Mesodermal cell (in vitro differentiated cells): ENCODE measurements at regions not wholly inside any gene's neighbourhood (a gene's known extent, or its start where the extent isn't known, plus 50 kb on each side); places are given as distances from the start of the nearest gene placed in this dataset.
"Not testable (repeated sequence)": the region's sequence is repeated elsewhere in the genome, so short reads cannot be mapped to it uniquely, and the experiment has no call there.

Source experiments
- H3K27ac ChIP-seq: 2 replicates; pipeline ENCODE4 v1.7.0; 2013; ENCODE audit warnings: mild to moderate bottlenecking, low read depth, low read length, moderate library complexity; ENCODE audit not compliant: severe bottlenecking
- H3K36me3 ChIP-seq: 2 replicates; pipeline ENCODE4 v1.7.1; 2013; ENCODE audit warnings: mild to moderate bottlenecking, low read length, moderate library complexity; ENCODE audit not compliant: control insufficient read depth, insufficient read depth
- H3K4me1 ChIP-seq: one replicate; pipeline ENCODE4 v1.7.1; 2013; ENCODE audit warnings: mild to moderate bottlenecking, low read length; ENCODE audit not compliant: insufficient read depth, control insufficient read depth, poor library complexity, severe bottlenecking
- H3K4me3 ChIP-seq: 2 replicates; pipeline ENCODE4 v1.7.0; 2013; ENCODE audit warnings: low read length, control low read depth, mild to moderate bottlenecking; ENCODE audit not compliant: insufficient read depth, poor library complexity, severe bottlenecking; ENCODE audit errors: extremely low read depth
- H3K9me3 ChIP-seq: 2 replicates; pipeline ENCODE4 v1.7.1; 2013; ENCODE audit warnings: mild to moderate bottlenecking, low read length, moderate library complexity; ENCODE audit not compliant: control insufficient read depth
- WGBS, 2 experiments: methylation state at CpG; one replicate each; pipeline ENCODE4 v1.1.5; 2013; ENCODE audit warnings: missing lambda C conversion rate in 2 of 2; ENCODE audit not compliant: insufficient coverage in 2 of 2; 5-methylcytosine and 5-hydroxymethylcytosine counted together

DNA sequence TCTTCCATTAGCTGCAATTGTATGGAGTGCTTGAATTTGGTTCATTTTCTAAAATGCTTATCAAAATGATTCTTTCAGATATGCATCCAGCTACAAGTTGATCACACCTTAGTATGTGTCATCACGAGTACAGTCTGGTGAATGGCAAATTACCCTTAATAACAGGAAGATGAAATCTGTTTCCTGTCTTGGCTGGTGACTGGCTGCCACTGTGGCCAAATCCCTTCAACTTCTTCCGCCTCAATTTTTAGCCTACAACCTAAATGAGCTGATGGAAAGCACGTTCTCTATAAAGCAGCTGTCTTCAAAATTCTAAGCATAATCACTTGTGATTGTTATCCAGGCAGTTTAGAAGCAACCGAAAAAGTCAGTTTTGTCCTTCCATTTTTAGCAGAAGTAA, 387.1 kb upstream of the NECTIN3 start:
- no peak overlapping the region for H3K27ac ChIP-seq
- H3K4me3 ChIP-seq, result no peak overlapping the region
- H3K9me3 ChIP-seq, result no peaks in the 10 kb centered on the region
- no peaks in the 10 kb centered on the region for H3K36me3 ChIP-seq
- 85 to 94% methylated on average over 2 to 3 of the region's 4 CpGs for WGBS, 2 experiments
- H3K4me1 ChIP-seq, result no peaks in the 10 kb centered on the region

DNA sequence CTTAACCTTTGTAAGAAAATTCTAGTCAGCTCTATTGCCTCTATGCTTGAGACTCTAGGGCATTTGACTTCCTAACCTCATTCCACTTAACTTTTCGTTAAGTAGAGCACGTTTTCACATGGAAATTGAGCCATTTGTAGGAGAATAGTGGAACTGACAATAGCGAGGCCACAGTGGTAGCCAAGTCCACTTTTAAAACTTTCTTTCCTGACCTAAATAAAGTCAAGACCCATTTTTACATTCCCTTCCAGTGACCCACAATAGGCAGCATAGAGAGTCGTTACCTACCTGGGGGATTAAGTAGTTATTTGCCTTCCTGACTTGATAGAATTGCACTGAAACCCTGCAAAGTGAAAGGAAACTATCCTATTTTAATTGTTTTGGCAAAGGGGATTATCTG, 386.0 kb upstream of the NECTIN3 start:
- Histone ChIP-seq H3K4me3 (no peak overlapping the region), H3K27ac (no peak overlapping the region), H3K9me3 (no peaks in the 10 kb centered on the region), H3K36me3 (no peaks in the 10 kb centered on the region), H3K4me1 (no peaks in the 10 kb centered on the region)
- 20 to 59% methylated on average over 1 to 2 of the region's 4 CpGs for WGBS, 2 experiments

DNA sequence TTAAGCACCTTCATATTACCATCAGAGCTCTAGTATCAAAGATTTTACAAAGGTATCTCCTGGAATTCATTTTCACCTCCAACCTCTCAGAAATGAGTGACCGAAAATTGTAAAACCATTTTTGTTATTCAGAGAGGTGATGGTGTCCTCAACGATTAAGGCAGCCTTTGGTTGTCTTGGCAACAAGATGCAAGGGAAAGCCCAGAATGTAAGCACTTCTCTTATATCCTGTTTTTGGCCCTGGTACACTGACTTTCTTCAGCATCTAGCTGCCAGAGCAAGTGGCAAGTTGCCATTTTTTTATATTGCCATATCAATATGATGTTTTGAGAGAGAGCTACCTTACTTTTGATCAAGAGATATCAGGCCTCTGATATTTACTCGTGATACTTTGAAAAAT, 384.9 kb upstream of the NECTIN3 start:
- Histone ChIP-seq H3K4me1 (no peaks in the 10 kb centered on the region), H3K4me3 (no peak overlapping the region), H3K9me3 (no peaks in the 10 kb centered on the region), H3K27ac (no peak overlapping the region), H3K36me3 (no peaks in the 10 kb centered on the region)
- WGBS, 2 experiments, result no CpG with 5 or more reads among the region's 3 CpGs

DNA sequence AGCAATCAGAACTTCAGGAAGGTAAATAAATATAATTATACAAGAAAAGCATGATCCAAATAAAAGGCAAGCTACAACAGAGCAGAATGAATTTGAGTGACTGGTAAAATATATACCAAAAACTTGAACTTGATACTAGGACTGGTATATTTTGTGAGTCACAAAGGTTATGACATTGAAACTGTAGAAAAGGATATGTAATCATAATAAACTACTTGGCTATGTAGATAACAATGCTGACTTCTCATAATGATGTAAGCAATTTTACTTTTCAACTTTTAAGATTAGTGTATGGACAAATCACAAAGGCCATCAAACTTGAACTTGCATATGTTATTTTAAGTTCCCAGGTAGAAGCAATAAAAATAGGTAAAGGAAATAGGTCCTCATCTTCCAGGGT, 384.5 kb upstream of the NECTIN3 start:
- H3K27ac ChIP-seq, result no peak overlapping the region
- H3K9me3 ChIP-seq, result no peaks in the 10 kb centered on the region
- H3K4me3 ChIP-seq, result no peak overlapping the region
- no peaks in the 10 kb centered on the region for H3K4me1 ChIP-seq
- H3K36me3 ChIP-seq, result no peaks in the 10 kb centered on the region

DNA sequence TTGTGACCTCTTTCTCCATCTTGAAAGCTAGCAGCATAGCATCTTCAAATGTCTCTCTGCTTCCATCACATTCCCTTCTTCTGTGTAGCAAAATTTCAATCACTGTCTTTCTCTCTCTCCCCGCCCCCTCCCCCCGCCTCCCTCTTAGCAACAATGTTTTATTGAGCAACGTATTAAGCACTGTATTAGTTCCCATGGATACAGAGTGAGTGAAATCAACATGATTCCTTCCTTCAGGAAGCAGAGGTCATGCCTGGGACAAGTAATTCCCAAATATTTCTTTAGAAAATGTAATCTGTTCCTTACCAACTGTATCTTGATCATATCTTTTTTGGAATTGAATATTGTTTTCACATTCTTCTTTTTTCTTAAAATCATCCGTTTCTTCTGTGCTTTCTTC, 373.7 kb upstream of the NECTIN3 start:
- 60 to 100% methylated on average over 1 to 2 of the region's 4 CpGs for WGBS, 2 experiments
- H3K36me3 ChIP-seq, result no peaks in the 10 kb centered on the region
- H3K27ac ChIP-seq, result no peak overlapping the region
- no peaks in the 10 kb centered on the region for H3K4me1 ChIP-seq
- H3K4me3 ChIP-seq, result no peak overlapping the region
- peaks cover 3% of the 10 kb centered on the region for H3K9me3 ChIP-seq

DNA sequence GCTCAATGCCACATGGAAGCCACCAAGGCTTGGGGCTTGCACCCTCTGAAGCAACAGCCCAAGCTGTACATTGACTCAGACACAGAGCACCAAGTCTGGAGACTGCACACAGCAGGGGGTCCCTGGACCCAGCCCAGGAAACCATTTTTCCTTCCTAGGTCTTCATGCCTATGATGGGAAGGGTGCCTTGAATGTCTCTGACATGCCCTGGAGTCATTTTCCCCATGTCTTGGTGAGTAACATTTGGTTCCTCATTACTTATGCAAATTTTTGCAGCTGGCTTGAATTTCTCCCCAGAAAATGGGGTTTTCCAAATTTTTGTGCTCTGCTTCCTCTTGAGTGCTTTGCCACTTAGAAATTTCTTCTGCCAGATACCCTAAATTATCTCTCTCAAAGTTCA, 367.3 kb upstream of the NECTIN3 start:
- H3K27ac ChIP-seq, H3K36me3 ChIP-seq, H3K4me1 ChIP-seq, H3K4me3 ChIP-seq, H3K9me3 ChIP-seq: not testable (repeated sequence)

DNA sequence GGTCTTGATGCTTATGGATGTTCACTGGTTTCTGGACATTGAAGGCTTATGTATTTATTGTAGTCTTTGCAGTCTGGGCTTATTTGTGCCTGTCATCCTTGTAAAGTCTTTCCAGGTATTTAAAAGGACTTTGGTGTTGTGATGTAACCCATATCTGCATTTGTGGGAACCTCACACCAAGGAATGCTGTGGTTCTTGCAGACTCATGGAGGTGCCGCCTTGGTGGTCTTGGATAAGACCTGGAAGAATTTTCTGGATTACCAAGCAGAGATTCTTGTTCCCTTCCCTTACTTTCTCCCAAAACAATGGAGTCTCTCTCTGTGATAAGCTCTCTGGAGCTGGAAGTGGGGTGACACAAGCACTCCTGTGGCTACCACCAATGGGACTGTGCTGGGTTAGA, 363.5 kb upstream of the NECTIN3 start:
- Histone ChIP-seq H3K4me1 (no peaks in the 10 kb centered on the region), H3K4me3 (no peak overlapping the region), H3K36me3 (no peaks in the 10 kb centered on the region), H3K27ac (no peak overlapping the region), H3K9me3 (no peaks in the 10 kb centered on the region)
- 88 to 100% methylated on average over 1 of the region's 1 CpG for WGBS, 2 experiments

DNA sequence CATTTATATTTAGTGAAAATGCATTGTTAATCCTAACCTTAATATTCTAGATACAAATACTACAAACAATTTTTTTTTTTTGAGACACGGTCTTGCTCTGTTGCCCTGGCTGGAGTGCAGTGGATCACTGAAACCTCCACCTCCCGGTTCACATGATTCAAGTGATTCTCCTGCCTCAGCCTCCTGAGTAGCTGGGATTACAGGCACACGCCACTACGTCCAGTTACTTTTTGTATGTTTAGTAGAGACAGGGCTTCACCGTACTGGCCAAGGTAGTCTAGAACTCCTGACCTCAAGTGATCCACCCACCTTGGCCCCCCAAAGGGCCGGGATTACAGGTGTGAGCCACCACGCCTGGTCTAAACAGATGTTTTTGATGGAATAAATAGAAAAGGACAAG, 361.5 kb upstream of the NECTIN3 start:
- H3K9me3 ChIP-seq, result no peaks in the 10 kb centered on the region
- H3K27ac ChIP-seq, result no peak overlapping the region
- 91 to 94% methylated on average over 3 to 6 of the region's 7 CpGs for WGBS, 2 experiments

DNA sequence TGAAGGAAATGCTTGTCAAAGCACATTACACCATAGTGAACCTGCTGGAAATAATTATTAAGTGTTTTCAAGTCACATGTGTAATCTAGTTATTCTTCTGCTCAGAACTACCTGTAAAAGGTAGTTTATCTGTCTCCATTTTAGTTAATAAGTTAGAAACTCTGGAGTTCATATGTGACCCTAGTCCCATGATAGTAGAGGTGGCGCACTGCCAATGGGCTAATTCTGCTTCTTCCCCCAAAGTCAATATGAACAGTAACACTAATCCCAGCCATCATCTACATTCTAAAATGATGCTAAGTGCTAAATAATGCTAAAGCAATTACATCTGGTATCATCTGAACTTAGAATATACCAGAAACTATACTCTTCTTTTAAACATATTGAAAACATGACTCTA, 361.0 kb upstream of the NECTIN3 start:
- Histone ChIP-seq H3K4me3 (no peak overlapping the region), H3K36me3 (no peaks in the 10 kb centered on the region), H3K9me3 (no peaks in the 10 kb centered on the region), H3K4me1 (no peaks in the 10 kb centered on the region), H3K27ac (no peak overlapping the region)
- WGBS, 2 experiments, result no CpG with 5 or more reads among the region's 1 CpG

More for the DNA sequence above, 361.5 kb upstream of the NECTIN3 start:
- Histone ChIP-seq H3K4me3 (no peak overlapping the region), H3K36me3 (no peaks in the 10 kb centered on the region), H3K4me1 (no peaks in the 10 kb centered on the region)

DNA sequence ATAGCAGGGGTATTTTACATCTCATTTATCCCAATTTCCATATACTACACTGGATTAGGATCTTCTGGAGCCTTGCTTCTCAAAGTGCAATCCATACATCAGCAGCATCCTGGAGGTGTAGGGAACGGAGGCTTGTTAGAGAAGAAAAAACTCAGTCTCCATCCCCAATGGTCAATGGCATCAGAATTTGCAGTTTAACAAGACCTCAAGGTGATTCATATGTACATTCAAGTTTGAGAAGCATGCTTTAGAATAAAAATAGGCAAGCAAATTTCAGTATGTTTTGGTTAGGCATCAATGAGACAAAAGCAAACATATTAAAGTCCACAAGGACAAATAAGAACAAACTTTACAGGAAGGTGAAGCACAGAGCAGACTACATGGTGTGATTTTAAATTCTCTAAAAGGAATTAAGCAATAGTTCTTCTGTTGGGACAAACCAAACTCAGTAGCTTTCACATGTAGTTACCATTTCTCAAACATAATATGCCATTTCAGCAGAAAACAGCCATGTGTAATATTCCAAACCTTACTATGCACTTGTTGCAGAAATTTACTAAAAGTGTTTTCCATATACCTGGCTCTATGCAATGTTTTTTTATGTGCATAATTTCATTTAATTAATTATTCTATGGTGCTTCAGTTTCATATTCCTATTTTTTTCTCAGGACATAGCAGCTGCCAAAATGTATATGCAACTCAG, 360.3 kb upstream of the NECTIN3 start:
- WGBS, 2 experiments, result no CpG with 5 or more reads among the region's 1 CpG
- no peaks in the 10 kb centered on the region for H3K9me3 ChIP-seq
- H3K36me3 ChIP-seq, result no peaks in the 10 kb centered on the region
- H3K4me3 ChIP-seq, result no peak overlapping the region
- no peak overlapping the region for H3K27ac ChIP-seq
- no peaks in the 10 kb centered on the region for H3K4me1 ChIP-seq

DNA sequence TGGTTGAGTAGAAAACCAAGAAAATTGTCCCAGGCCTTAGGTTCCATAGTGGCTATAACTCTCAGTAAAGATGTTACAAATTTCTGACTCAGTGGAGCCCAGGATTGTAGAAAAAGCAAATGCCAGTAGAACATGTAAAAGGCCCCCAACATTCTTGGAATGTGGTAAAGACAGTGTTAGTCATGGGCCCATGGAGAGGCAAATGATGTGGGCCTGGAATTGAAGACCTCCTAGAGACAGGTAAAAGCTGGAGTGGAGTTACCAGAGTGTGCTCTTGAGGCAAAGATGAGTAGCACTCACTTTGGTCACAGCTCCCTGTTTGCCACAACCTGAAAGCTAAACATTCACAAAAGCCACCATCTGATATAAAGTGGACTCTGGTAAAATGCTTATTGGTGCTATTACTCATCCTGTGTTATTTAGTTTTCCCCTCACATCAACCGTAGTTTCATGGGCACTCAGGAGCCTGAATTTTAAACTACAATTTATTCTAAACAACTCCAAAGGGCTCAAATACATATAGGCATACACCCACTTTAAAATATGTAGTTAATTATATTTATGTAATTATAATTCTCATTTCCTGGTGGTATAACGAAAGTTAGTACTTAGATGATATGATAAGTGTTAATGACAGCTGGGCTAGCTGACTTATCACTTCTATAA, 359.6 kb upstream of the NECTIN3 start:
- H3K4me3 ChIP-seq, result no peak overlapping the region
- no CpG with 5 or more reads among the region's 2 CpGs for WGBS, 2 experiments

More for the DNA sequence above, 359.6 kb upstream of the NECTIN3 start:
- no peaks in the 10 kb centered on the region for H3K4me1 ChIP-seq
- H3K9me3 ChIP-seq, result no peaks in the 10 kb centered on the region
- no peaks in the 10 kb centered on the region for H3K36me3 ChIP-seq
- no peak overlapping the region for H3K27ac ChIP-seq
